Activated T-helper 1 cell treated with anti-CD3 and anti-CD28 coated beads, Interleukin-12 subunit alpha, Interleukin-12 subunit beta, Interleukin-2, Interleukin-4 antibody, amounts not matched to agents 30 ng/mL and 10 ng/mL and 1 ng/mL, durations not matched to agents 14 hours and 24 hours and 36 hours (primary cell): ENCODE measurements at regions not wholly inside any gene's neighbourhood (a gene's known extent, or its start where the extent isn't known, plus 50 kb on each side); places are given as distances from the start of the nearest gene placed in this dataset.

Source experiments
- DNase-seq: peaks from one replicate; pipeline ENCODE4 v3.0.0; 2021; ENCODE audit warnings: low spot score
- H3K27ac Mint-ChIP-seq: one replicate; pipeline ENCODE4 v1.8.0; 2021; ENCODE audit warnings: mild to moderate bottlenecking, mixed read lengths
- H3K27me3 Mint-ChIP-seq: one replicate; pipeline ENCODE4 v1.8.0; 2022; ENCODE audit warnings: mild to moderate bottlenecking, moderate library complexity, mixed read lengths; ENCODE audit not compliant: insufficient read depth
- H3K36me3 Mint-ChIP-seq: one replicate; pipeline ENCODE4 v1.8.0; 2021; ENCODE audit warnings: low read depth, mixed read lengths
- H3K4me1 Mint-ChIP-seq: one replicate; pipeline ENCODE4 v1.8.0; 2021; ENCODE audit warnings: low read depth, mixed read lengths
- H3K4me3 Mint-ChIP-seq: one replicate; pipeline ENCODE4 v1.8.0; 2021; ENCODE audit warnings: mild to moderate bottlenecking, moderate library complexity, mixed read lengths
- H3K9me3 Mint-ChIP-seq: one replicate; pipeline ENCODE4 v1.8.0; 2021; ENCODE audit warnings: mixed read lengths
- intact Hi-C: fragments of 100-400 bp; cut with micrococcal nuclease; formaldehyde crosslinking; loops from one replicate; pipeline ENCODE4 v1.15.1; 2024

- H3K36me3 Mint-ChIP-seq, result no peaks in the 10 kb centered on the region
- H3K27ac Mint-ChIP-seq, result no peak overlapping the region
- H3K9me3 Mint-ChIP-seq, result no peaks in the 10 kb centered on the region
- no peak for DNase-seq
- H3K4me3 Mint-ChIP-seq, result no peak overlapping the region
- H3K27me3 Mint-ChIP-seq, result no peaks in the 10 kb centered on the region
- H3K4me1 Mint-ChIP-seq, result no peaks in the 10 kb centered on the region
- intact Hi-C loops, result no loop called here
These were observed 58.3 kb upstream of the PACRGL start for GRCh38 chr4:20641976-20642375.

GRCh38 chr4:20643631-20644030, 56.6 kb upstream of the PACRGL start:
- no peak overlapping the region for H3K4me3 Mint-ChIP-seq
- DNase-seq, result no peak
- no peaks in the 10 kb centered on the region for H3K27me3 Mint-ChIP-seq
- no peaks in the 10 kb centered on the region for H3K4me1 Mint-ChIP-seq
- H3K36me3 Mint-ChIP-seq, result no peaks in the 10 kb centered on the region
- no peaks in the 10 kb centered on the region for H3K9me3 Mint-ChIP-seq
- intact Hi-C loops, result no loop called here
- no peak overlapping the region for H3K27ac Mint-ChIP-seq

DNA sequence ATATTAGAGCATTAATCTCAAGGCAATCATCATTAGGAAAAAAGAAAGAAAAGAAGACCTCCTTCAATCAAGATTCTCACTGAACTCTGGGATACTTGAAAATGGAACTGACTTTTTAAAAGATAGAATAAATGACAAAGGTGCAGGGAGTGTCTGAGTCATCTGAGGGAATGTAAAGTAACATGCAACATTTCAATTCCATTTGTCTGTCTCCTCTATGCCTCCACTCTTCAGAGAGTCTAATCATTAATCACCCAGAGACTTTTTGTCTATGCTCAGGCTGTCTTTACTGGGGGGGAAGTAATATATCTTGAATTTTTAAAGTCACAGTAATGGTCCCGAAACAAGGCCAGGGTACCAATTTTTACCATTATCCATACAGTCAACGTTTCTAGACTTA, 55.0 kb upstream of the PACRGL start:
- H3K27ac Mint-ChIP-seq, result no peak overlapping the region
- H3K36me3 Mint-ChIP-seq, result no peaks in the 10 kb centered on the region
- no peaks in the 10 kb centered on the region for H3K9me3 Mint-ChIP-seq
- no peak for DNase-seq
- no peaks in the 10 kb centered on the region for H3K27me3 Mint-ChIP-seq
- intact Hi-C loops, result no loop called here
- H3K4me3 Mint-ChIP-seq, result no peak overlapping the region
- no peaks in the 10 kb centered on the region for H3K4me1 Mint-ChIP-seq

- Mint-ChIP-seq H3K4me1 (no peaks in the 10 kb centered on the region), H3K27ac (no peak overlapping the region), H3K27me3 (no peaks in the 10 kb centered on the region), H3K36me3 (no peaks in the 10 kb centered on the region), H3K4me3 (no peak overlapping the region), H3K9me3 (no peaks in the 10 kb centered on the region)
- no peak for DNase-seq
- intact Hi-C loops, result no loop called here
These were observed 54.0 kb upstream of the PACRGL start for GRCh38 chr4:20646287-20646686.
